Activated B cell treated with CpG ODN at 0.5 μM for 24 hours (primary cell): ENCODE measurements at regions not wholly inside any gene's neighbourhood (a gene's known extent, or its start where the extent isn't known, plus 50 kb on each side); places are given as distances from the start of the nearest gene placed in this dataset.

ENCODE experiments used
- ATAC-seq: fragments of 200-7000 bp; cut with Tn5 transposase; one replicate; pipeline ENCODE4 v1.10.0; 2021; ENCODE audit warnings: low read depth, mild to moderate bottlenecking, moderate library complexity
- CTCF ChIA-PET: fragments of 350-600 bp; sonication (Branson Sonifier 250); formaldehyde crosslinking; loops from one replicate; lab custom pipeline; 2021; ENCODE audit warnings: antibody characterized with exemption; lab: Charles Lee
- POLR2A ChIA-PET: fragments of 350-600 bp; sonication (Branson Sonifier 250); formaldehyde crosslinking; loops from one replicate; lab custom pipeline; 2021; ENCODE audit warnings: antibody characterized with exemption; lab: Charles Lee
- DNase-seq: peaks from one replicate; pipeline ENCODE4 v3.0.0; 2022
- H3K27ac Mint-ChIP-seq: one replicate; pipeline ENCODE4 v1.8.0; 2020; ENCODE audit warnings: mixed read lengths
- H3K27me3 Mint-ChIP-seq: one replicate; pipeline ENCODE4 v1.8.0; 2021; ENCODE audit warnings: mixed read lengths
- H3K36me3 Mint-ChIP-seq: one replicate; pipeline ENCODE4 v1.8.0; 2021; ENCODE audit warnings: low read depth, mixed read lengths
- H3K4me1 Mint-ChIP-seq: one replicate; pipeline ENCODE4 v1.8.0; 2021; ENCODE audit warnings: mixed read lengths
- H3K4me3 Mint-ChIP-seq: one replicate; pipeline ENCODE4 v1.8.0; 2020; ENCODE audit warnings: mild to moderate bottlenecking, mixed read lengths
- H3K9me3 Mint-ChIP-seq: one replicate; pipeline ENCODE4 v1.8.0; 2020; ENCODE audit warnings: mixed read lengths
- CTCF ChIP-seq: fragments of 200-600 bp; IDR thresholded peaks from one replicate; pipeline ENCODE4 v1.8.0; 2022; ENCODE audit warnings: antibody characterized with exemption, mild to moderate bottlenecking
- intact Hi-C: fragments of 100-400 bp; cut with micrococcal nuclease; formaldehyde crosslinking; loops from one replicate; pipeline ENCODE4 v1.15.1; 2024

DNA sequence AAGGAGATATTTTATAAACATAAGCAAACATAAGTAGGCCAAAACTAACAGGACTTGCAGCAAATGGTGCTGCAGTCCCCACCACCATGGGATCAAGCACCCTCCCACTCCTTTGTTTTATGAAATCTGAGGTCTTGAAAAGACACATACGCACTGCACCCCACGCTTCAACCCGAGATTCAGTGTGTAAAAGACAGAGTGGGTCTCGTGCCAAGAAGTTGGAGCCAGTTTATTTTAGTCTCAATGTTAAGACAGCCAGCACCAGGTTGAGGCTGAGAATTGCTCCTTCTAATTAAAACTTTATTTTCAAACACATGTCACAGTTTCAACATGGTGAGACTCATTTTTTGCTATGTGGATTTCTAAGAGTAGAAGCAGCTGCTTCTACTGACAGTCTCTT lies 139.1 kb upstream of the TIAM1 start:
- intact Hi-C loops = no loop called here
- Mint-ChIP-seq H3K27ac (no peak overlapping the region), H3K36me3 (no peaks in the 10 kb centered on the region), H3K9me3 (peaks cover 16% of the 10 kb centered on the region), H3K4me1 (no peaks in the 10 kb centered on the region), H3K4me3 (no peak overlapping the region), H3K27me3 (no peaks in the 10 kb centered on the region)
- ChIA-PET CTCF (no interaction called here), POLR2A (no interaction called here)
- ATAC-seq = no peak
- DNase-seq = no peak
- no peak for TF ChIP-seq CTCF

DNA sequence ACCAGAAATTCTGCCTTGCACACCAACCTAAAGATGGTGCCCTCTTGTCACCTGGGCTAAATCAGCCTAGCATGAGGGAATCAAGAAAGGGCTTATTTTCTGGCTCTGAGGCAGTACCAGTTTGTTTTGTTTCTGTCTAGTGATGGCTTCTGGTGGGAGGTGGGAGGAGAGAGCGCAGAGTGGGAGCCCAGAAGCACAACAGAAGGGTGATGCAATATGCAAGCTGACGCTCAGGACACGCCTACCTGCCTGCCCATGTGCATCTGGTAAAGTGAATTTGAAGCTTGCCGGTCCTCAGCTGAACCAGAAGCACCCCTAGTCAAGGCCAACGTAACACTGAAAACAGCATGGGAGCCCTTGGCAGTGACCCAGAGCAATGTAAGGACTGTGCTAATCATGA lies 138.4 kb upstream of the TIAM1 start:
- Mint-ChIP-seq H3K9me3 (peaks cover 16% of the 10 kb centered on the region), H3K4me3 (no peak overlapping the region), H3K27me3 (no peaks in the 10 kb centered on the region), H3K4me1 (no peaks in the 10 kb centered on the region), H3K36me3 (no peaks in the 10 kb centered on the region), H3K27ac (no peak overlapping the region)
- TF ChIP-seq CTCF = no peak
- CTCF ChIA-PET = no interaction called here
- ATAC-seq = no peak
- intact Hi-C loops = no loop called here
- POLR2A ChIA-PET = no interaction called here
- no peak for DNase-seq

DNA sequence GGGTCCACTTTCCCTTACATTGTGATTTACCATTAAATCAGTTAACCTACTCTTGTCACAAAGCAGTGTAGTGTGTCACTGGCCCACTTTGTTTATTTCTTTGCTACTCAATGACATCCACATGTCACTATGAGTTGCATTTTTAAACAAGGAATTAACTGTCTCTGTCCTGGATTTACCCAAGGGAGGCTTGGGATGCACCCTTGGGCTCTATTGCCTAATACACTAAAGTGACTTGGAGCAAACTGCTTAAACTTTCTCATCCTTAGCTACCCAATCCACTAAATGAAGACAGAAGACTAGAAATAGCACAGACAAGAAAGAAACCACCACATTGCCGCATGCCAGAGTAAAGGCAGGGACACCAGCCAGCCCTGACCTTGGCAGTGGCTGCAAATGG lies 136.2 kb upstream of the TIAM1 start:
- intact Hi-C loops = no loop called here
- Mint-ChIP-seq H3K36me3 (no peaks in the 10 kb centered on the region), H3K9me3 (peaks cover 12% of the 10 kb centered on the region), H3K4me1 (no peaks in the 10 kb centered on the region), H3K27ac (no peak overlapping the region), H3K27me3 (no peaks in the 10 kb centered on the region), H3K4me3 (no peak overlapping the region)
- no peak for TF ChIP-seq CTCF
- ChIA-PET POLR2A (no interaction called here), CTCF (no interaction called here)
- ATAC-seq = no peak
- DNase-seq = no peak

- Mint-ChIP-seq H3K4me1 (no peaks in the 10 kb centered on the region), H3K9me3 (peaks cover 9% of the 10 kb centered on the region), H3K27ac (no peak overlapping the region), H3K36me3 (no peaks in the 10 kb centered on the region), H3K4me3 (no peak overlapping the region), H3K27me3 (no peaks in the 10 kb centered on the region)
- DNase-seq = no peak
- intact Hi-C loops = no loop called here
- POLR2A ChIA-PET = no interaction called here
- no peak for TF ChIP-seq CTCF
- no peak for ATAC-seq
- CTCF ChIA-PET = no interaction called here
Measured at GRCh38 chr21:31479714-31480113, 135.7 kb upstream of the TIAM1 start.

GRCh38 chr21:31479222-31479621 lies 135.2 kb upstream of the TIAM1 start:
- no peaks in the 10 kb centered on the region for H3K4me1 Mint-ChIP-seq
- no peak for TF ChIP-seq CTCF
- POLR2A ChIA-PET = no interaction called here

More at GRCh38 chr21:31479222-31479621, 135.2 kb upstream of the TIAM1 start:
- intact Hi-C loops = no loop called here
- no peak for ATAC-seq
- Mint-ChIP-seq H3K9me3 (peaks cover 9% of the 10 kb centered on the region), H3K36me3 (no peaks in the 10 kb centered on the region), H3K4me3 (no peak overlapping the region), H3K27ac (no peak overlapping the region), H3K27me3 (no peaks in the 10 kb centered on the region)
- DNase-seq = no peak
- CTCF ChIA-PET = no interaction called here
